ENCODE measurements at regions not wholly inside any gene's neighbourhood (a gene's known extent, or its start where the extent isn't known, plus 50 kb on each side); places are given as distances from the start of the nearest gene placed in this dataset.

DNA sequence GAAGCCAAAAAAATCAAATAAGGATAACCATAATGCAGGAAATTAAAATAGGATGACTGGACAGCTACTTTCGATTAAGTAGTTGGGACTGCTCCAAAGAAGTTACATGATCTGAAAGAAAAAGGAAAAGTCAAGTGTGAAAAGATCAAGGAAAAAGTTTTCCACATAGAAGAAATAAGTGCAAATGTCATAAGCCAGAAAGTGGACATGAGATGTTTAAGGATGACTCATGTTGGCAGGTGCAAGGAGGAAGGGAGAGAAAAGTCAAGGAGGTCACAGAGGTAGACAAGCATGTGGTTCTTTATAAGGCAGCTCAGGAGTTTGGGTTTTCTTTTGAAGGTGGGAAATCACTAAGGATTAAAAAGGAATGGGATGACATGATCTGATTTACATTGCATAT is 89.8 kb upstream of the GPRIN3 start:
- no peaks in the 10 kb centered on the region for H3K4me1 ChIP-seq
- TF ChIP-seq POLR2A (IDR thresholded peaks at IDR 0.05) (no peak), EP300 (IDR thresholded peaks at IDR 0.05) (no peak), POLR2AphosphoS5 (IDR thresholded peaks at IDR 0.05) (no peak)
- TF ChIP-seq, protein P1, sequence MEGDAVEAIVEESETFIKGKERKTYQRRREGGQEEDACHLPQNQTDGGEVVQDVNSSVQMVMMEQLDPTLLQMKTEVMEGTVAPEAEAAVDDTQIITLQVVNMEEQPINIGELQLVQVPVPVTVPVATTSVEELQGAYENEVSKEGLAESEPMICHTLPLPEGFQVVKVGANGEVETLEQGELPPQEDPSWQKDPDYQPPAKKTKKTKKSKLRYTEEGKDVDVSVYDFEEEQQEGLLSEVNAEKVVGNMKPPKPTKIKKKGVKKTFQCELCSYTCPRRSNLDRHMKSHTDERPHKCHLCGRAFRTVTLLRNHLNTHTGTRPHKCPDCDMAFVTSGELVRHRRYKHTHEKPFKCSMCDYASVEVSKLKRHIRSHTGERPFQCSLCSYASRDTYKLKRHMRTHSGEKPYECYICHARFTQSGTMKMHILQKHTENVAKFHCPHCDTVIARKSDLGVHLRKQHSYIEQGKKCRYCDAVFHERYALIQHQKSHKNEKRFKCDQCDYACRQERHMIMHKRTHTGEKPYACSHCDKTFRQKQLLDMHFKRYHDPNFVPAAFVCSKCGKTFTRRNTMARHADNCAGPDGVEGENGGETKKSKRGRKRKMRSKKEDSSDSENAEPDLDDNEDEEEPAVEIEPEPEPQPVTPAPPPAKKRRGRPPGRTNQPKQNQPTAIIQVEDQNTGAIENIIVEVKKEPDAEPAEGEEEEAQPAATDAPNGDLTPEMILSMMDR (IDR thresholded peaks at IDR 0.05): no peak
- no peak for DNase-seq (ENCODE audit: low spot score in 2 of 2)
- no peaks in the 10 kb centered on the region for H3K9me3 ChIP-seq
- no peaks in the 10 kb centered on the region for H3K27me3 ChIP-seq
- no peaks in the 10 kb centered on the region for H3K36me3 ChIP-seq
- H3K27ac ChIP-seq: no peak overlapping the region
- H3K4me3 ChIP-seq: no peak overlapping the region
- 57% methylated on average over 1 of the region's 1 CpG for WGBS

- WGBS: 71% methylated on average over 2 of the region's 2 CpGs
- H3K4me3 ChIP-seq: no peak overlapping the region
- no peaks in the 10 kb centered on the region for H3K36me3 ChIP-seq
- H3K9me3 ChIP-seq: no peaks in the 10 kb centered on the region
- no peaks in the 10 kb centered on the region for H3K27me3 ChIP-seq
- H3K27ac ChIP-seq: no peak overlapping the region
- TF ChIP-seq POLR2A (IDR thresholded peaks at IDR 0.05): no peak
- TF ChIP-seq, protein P1 (IDR thresholded peaks at IDR 0.05): no peak
- TF ChIP-seq POLR2AphosphoS5 (IDR thresholded peaks at IDR 0.05): no peak
- no peaks in the 10 kb centered on the region for H3K4me1 ChIP-seq
- no peak for DNase-seq (ENCODE audit: low spot score in 2 of 2)
Measured at GRCh38 chr4:89382439-89382838, 74.8 kb upstream of the GPRIN3 start.

DNA sequence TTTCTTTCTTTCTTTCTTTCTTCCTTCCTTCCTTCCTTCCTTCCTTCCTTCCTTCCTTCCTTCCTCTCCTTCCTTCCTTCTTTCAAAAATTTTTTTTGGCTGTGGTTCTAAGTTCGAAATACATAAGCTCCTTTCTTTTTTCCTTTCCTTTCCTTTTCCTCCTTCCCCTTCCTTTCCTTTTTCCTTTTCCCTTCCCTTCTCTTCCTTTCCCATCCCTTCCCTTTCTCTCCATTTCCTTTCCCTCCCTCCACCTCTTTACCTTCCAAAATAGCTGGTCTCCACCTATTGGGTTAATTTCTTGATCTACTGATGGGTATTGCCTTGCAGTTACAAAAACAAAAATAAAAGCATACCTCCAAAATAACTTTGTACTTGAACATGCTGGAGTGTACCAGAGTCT is 73.4 kb upstream of the GPRIN3 start:
- TF ChIP-seq POLR2AphosphoS5 (IDR thresholded peaks at IDR 0.05): no peak
- TF ChIP-seq POLR2A (IDR thresholded peaks at IDR 0.05): no peak
- no peak for TF ChIP-seq EP300 (IDR thresholded peaks at IDR 0.05)
- no peaks in the 10 kb centered on the region for H3K27me3 ChIP-seq
- no peak overlapping the region for H3K27ac ChIP-seq
- no peaks in the 10 kb centered on the region for H3K4me1 ChIP-seq
- no peak for DNase-seq (ENCODE audit: low spot score in 2 of 2)
- H3K4me3 ChIP-seq: no peak overlapping the region
- H3K36me3 ChIP-seq: no peaks in the 10 kb centered on the region
- WGBS: 95% methylated on average over 1 of the region's 1 CpG
- H3K9me3 ChIP-seq: no peaks in the 10 kb centered on the region

DNA sequence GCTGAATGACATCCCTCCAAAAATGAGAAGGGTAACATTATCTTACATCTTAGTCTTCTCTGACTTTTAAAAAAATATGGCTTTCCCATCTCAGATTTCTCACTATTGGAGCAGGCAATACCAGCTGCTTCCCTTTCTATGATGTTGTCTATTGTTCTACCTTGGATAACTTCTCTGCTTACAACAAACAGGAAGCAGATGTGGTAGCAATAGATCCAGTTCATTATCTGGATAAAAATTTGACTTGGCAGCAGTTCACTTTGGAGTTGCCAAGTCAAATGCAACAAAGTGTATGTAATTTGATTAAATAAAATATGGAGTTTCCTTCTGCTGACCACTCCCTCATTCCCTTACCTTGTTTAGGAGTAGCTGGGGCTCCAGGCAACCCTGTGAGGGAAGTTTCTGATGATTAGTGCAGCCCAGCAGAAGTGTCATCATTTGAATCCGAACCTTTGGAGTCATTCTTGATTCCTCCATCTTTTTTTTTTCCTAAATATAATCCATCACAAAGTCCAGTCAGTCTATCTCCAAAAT is 72.0 kb upstream of the GPRIN3 start:
- Histone ChIP-seq H3K36me3 (no peaks in the 10 kb centered on the region), H3K4me3 (no peak overlapping the region), H3K9me3 (no peaks in the 10 kb centered on the region), H3K27ac (no peak overlapping the region), H3K27me3 (no peaks in the 10 kb centered on the region), H3K4me1 (no peaks in the 10 kb centered on the region)
- WGBS: 67% methylated on average over 1 of the region's 1 CpG
- no peak for DNase-seq (ENCODE audit: low spot score in 2 of 2)
- TF ChIP-seq EP300 (IDR thresholded peaks at IDR 0.05): no peak
- TF ChIP-seq POLR2A (IDR thresholded peaks at IDR 0.05): no peak
- TF ChIP-seq, protein P1 (IDR thresholded peaks at IDR 0.05): no peak

GRCh38 chr4:89373394-89373793 is 65.8 kb upstream of the GPRIN3 start:
- no peak overlapping the region for H3K4me3 ChIP-seq
- no peaks in the 10 kb centered on the region for H3K27me3 ChIP-seq
- DNase-seq (ENCODE audit: low spot score in 2 of 2): no peak
- H3K4me1 ChIP-seq: no peaks in the 10 kb centered on the region
- TF ChIP-seq, protein P1 (IDR thresholded peaks at IDR 0.05): no peak
- no peak for TF ChIP-seq POLR2A (IDR thresholded peaks at IDR 0.05)
- no peaks in the 10 kb centered on the region for H3K36me3 ChIP-seq
- WGBS: 89% methylated on average over 4 of the region's 4 CpGs
- H3K27ac ChIP-seq: no peak overlapping the region
- H3K9me3 ChIP-seq: no peaks in the 10 kb centered on the region

DNA sequence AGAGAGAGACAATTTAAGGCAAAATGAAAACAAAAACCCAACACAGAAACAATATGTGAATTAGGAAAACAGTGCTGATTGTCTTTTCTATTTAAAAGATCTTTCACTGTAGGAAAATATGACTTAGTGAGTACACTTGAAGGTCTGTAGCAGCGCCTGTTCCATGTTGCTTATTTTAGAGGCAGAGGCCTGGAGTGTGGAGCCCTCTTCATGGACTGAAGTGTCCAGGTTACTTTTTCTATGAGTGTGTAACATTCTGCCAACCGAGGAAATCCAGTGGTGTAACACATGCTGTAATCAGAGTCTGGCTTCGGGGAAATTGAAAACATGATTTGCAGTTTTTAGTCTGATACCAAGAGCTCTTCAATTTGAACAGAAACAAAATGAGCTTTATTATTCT is 64.0 kb upstream of the GPRIN3 start:
- TF ChIP-seq POLR2AphosphoS5 (IDR thresholded peaks at IDR 0.05) (no peak), EP300 (IDR thresholded peaks at IDR 0.05) (no peak), POLR2A (IDR thresholded peaks at IDR 0.05) (no peak)
- TF ChIP-seq, protein P1 (IDR thresholded peaks at IDR 0.05): no peak
- no peak for DNase-seq (ENCODE audit: low spot score in 2 of 2)
- WGBS: 73% methylated on average over 3 of the region's 3 CpGs
- Histone ChIP-seq H3K36me3 (no peaks in the 10 kb centered on the region), H3K9me3 (no peaks in the 10 kb centered on the region), H3K27me3 (no peaks in the 10 kb centered on the region), H3K27ac (no peak overlapping the region), H3K4me1 (no peaks in the 10 kb centered on the region), H3K4me3 (no peak overlapping the region)
